Muscle layer of colon (tissue), 2 donors: ENCODE measurements at regions not wholly inside any gene's neighbourhood (a gene's known extent, or its start where the extent isn't known, plus 50 kb on each side); places are given as distances from the start of the nearest gene placed in this dataset.
"Not testable (repeated sequence)": the region's sequence is repeated elsewhere in the genome, so short reads cannot be mapped to it uniquely, and the experiment has no call there.

Experiments used
- H3K27ac ChIP-seq: one replicate; pipeline ENCODE4 v1.7.0; 2013; ENCODE audit warnings: low read depth, mild to moderate bottlenecking, low read length, moderate library complexity
- H3K27me3 ChIP-seq, 2 donors: one replicate each; pipeline ENCODE4 v1.7.0; 2013; ENCODE audit warnings: low read length in 2 of 2, mild to moderate bottlenecking in 2 of 2; ENCODE audit not compliant: insufficient read depth in 2 of 2, control insufficient read depth in 1 of 2
- H3K36me3 ChIP-seq: one replicate; pipeline ENCODE4 v1.7.0; 2013; ENCODE audit warnings: mild to moderate bottlenecking, low read length; ENCODE audit not compliant: insufficient read depth
- H3K4me1 ChIP-seq: one replicate; pipeline ENCODE4 v1.7.0; 2013; ENCODE audit warnings: mild to moderate bottlenecking, low read length; ENCODE audit not compliant: insufficient read depth
- H3K4me3 ChIP-seq, 2 donors: one replicate each; pipeline ENCODE4 v1.7.0; 2013; ENCODE audit warnings: low read length in 2 of 2, low read depth in 1 of 2, mild to moderate bottlenecking in 1 of 2, moderate library complexity in 1 of 2
- H3K9ac ChIP-seq: one replicate; pipeline ENCODE4 v1.7.0; 2013; ENCODE audit warnings: low read length
- H3K9me3 ChIP-seq: one replicate; pipeline ENCODE4 v1.7.0; 2013; ENCODE audit warnings: mild to moderate bottlenecking, low read length
- donor health status: abdominal sarcoma.
- donor health status: Adenocarcinoma of cecum.

DNA sequence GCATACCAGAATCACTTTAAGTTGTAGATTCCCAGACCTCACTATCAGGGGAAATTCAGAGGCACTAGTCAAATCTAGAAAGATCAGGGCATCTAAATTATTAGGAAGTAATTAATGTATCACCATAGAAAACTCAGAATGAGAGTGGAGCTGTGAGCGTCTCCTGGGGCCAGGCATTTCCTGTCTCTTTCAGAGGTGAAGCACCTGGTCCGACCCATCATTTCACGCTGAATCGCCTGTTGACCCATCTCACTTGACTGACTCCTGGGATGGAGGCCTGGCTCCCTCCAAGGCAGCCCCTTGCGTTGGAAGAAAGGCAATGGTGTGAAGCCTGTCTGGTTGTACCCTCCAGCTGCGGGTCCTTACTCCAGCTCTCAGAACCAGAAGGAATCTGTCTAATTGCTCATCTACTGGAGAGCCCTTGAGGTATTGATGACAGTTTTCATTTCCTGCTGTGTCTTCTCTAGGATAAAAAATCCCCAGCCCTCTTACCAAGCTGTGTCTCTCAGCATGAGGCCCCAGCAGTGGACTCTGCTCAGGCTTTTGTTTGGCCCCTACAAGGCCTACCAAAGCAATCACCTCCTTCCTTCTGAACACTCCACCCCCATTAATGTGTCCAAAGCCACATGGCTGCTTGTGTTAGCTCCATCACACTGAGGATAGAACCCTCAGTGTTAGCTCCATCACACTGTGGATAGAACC lies 93.2 kb upstream of the SYT13 start:
- H3K4me1 ChIP-seq = no peaks in the 10 kb centered on the region
- H3K4me3 ChIP-seq = no peak overlapping the region
- no peak overlapping the region for H3K9ac ChIP-seq
- H3K9me3 ChIP-seq = no peaks in the 10 kb centered on the region
- no peaks in the 10 kb centered on the region for H3K36me3 ChIP-seq
- H3K27me3 ChIP-seq = no peaks in the 10 kb centered on the region
- no peak overlapping the region for H3K27ac ChIP-seq

DNA sequence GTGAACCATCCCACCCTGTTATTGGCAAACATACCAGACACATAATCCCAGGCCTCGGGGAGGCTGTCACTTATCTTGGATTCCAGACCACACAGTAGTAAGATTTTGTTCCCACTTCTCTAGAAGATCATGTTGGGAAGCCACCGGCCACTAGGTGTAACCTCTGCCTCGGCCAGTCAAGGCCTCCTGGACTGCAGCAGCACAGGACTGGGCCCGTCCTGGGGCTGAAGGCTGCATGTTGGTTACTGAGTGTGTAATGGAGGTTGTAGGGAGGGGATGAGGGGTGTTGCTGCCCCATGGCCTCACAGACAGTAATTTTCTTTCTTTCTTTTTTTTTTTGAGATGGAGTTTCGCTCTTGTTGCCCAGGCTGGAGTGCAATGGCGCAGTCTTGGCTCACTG lies 92.4 kb upstream of the SYT13 start:
- Histone ChIP-seq H3K9ac (no peak overlapping the region), H3K36me3 (no peaks in the 10 kb centered on the region), H3K9me3 (no peaks in the 10 kb centered on the region), H3K27ac (no peak overlapping the region), H3K4me3 (no peak overlapping the region), H3K27me3 (peaks cover 0 to 3% of the 10 kb centered on the region in 2 donors), H3K4me1 (no peaks in the 10 kb centered on the region)

DNA sequence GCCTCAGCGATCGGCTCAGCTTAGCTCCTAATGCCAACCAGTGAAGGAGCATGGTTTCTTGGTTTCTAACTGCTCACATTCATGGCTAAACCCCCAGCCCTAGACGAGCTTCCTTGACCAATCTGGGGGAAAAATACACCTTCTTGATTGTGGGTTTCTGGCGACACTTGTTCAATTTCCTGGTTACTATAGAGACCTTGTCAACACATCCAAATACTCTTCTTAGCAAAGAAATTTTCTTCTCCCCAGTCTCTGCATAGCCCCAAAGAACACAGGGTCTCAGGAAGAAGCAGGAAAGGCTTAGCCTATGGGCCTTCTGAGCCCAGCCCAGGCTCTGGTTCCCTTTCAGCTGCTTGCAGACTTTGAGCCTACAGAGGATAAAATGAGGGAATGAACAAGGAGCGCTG lies 88.5 kb upstream of the SYT13 start:
- Histone ChIP-seq H3K4me3 (no peak overlapping the region), H3K9me3 (no peaks in the 10 kb centered on the region), H3K36me3 (no peaks in the 10 kb centered on the region), H3K27ac (no peak overlapping the region), H3K27me3 (peaks cover 3 to 4% of the 10 kb centered on the region in 2 donors), H3K4me1 (no peaks in the 10 kb centered on the region), H3K9ac (no peak overlapping the region)

DNA sequence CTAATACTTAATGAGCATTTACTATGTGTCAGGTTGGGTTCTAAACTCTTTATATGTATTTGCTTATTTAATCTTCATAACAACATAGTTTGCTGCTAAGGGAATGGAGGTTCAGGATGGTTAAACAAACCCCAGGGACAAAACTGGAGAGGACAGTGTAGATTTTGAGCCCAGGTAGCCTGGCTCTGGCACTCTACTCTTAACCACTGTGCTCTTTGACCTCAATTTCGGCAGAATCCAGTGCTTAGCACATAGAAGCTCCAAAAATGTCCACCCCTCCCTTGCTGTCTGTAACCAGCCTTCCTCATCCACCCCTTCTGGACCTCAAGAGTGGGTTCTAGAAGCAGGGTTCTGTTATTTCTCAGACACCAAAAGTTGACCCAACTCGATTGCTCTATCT lies 88.0 kb upstream of the SYT13 start:
- H3K9me3 ChIP-seq = no peaks in the 10 kb centered on the region
- H3K27me3 ChIP-seq = peaks cover 3 to 4% of the 10 kb centered on the region in 2 donors
- no peaks in the 10 kb centered on the region for H3K4me1 ChIP-seq
- H3K9ac ChIP-seq = no peak overlapping the region
- H3K4me3 ChIP-seq = no peak overlapping the region
- H3K27ac ChIP-seq = no peak overlapping the region
- H3K36me3 ChIP-seq = no peaks in the 10 kb centered on the region

DNA sequence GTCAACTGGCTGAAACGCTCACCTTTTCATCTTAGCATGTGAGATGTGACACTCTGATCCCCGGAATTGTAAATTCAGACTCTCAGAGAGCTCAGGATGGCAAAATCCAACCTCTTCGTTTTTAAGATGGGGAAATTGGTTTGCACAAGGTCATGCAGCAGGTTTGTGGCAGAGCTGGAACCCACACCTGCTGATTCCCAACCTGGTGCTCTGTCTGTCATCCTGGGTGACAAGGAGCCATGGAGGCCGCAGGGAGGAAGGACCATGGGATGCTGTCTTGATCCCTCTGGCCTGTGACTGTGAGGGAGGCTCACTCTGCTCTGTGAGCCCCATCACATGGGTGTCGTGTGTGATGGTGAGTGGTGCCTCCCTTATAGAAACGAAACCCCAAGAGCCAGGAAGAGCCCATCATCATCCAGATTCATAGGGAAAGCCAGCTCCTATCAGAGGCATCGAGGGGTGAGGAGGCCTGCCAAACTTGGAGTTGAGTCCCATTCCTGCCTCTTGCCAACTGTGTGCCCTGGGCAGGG lies 87.4 kb upstream of the SYT13 start:
- Histone ChIP-seq H3K9me3 (no peaks in the 10 kb centered on the region), H3K27me3 (peaks cover 3 to 4% of the 10 kb centered on the region in 2 donors), H3K36me3 (no peaks in the 10 kb centered on the region), H3K27ac (no peak overlapping the region), H3K4me3 (no peak overlapping the region), H3K4me1 (no peaks in the 10 kb centered on the region), H3K9ac (no peak overlapping the region)

DNA sequence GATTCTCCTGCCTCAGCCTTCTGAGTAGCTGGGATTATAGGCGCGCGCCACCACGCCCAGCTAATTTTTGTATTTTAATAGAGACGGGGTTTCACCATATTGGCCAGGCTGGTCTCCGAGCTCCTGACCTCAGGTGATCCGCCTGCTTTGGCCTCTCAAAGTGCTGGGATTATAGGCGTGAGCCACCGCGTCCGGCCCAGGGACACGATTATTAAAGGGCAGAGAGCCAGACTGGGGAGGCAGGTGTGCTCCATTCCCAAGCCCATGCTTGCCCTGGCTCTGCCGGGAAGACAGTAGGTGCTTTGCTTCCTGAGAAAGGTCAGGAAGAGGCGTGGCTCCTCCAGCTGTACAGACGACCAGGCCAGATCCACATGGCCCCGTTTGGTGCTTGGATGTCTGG lies 86.3 kb upstream of the SYT13 start:
- H3K9me3 ChIP-seq, H3K4me3 ChIP-seq, H3K27ac ChIP-seq, H3K36me3 ChIP-seq, H3K27me3 ChIP-seq, H3K4me1 ChIP-seq, H3K9ac ChIP-seq: not testable (repeated sequence)

DNA sequence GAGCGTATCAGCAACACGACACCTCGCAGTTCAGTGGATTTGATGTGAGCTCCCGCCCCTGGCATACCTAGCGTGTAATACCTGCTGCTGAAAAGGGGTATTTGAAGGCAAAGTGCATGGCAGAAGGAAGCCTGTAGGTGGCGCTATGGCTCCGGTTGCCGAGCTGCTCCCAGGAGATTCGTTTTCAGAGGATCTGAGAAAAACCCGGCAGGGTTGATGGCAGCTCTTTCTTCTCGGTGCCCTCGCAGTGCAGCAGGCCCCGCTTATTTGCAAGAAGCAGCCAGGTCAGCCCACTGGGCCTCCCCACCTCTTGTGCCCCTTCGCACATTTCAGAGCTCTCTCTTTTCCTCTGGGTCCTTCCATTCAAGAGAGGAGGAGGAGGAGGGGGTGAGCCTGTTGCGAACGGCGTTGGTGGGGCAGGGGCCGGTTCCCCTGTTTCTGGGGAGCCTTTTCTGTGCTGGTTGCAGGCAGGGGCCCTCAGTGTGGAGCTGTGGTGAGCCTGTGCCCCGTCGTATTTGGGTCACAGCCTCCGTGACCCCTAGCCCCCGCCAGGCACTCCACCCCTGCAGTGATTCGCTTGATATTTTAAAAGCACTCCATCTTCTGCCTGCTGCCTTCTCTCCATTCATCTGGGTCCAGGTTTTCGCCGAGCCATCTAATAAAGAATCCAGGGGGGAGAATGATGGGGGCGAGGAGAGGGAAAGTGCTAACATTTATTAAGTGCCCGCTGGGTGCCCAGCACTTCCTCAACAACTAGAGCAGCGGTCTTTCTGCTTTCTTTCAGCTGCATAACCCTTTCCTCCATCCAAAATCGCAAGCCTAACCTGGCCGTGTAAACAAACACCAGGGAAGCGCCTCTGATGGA lies 85.3 kb upstream of the SYT13 start:
- no peaks in the 10 kb centered on the region for H3K4me1 ChIP-seq
- no peaks in the 10 kb centered on the region for H3K36me3 ChIP-seq
- H3K4me3 ChIP-seq = no peak overlapping the region
- H3K9me3 ChIP-seq = no peaks in the 10 kb centered on the region
- H3K27ac ChIP-seq = no peak overlapping the region
- peaks cover 3 to 4% of the 10 kb centered on the region in 2 donors for H3K27me3 ChIP-seq
- H3K9ac ChIP-seq = no peak overlapping the region

DNA sequence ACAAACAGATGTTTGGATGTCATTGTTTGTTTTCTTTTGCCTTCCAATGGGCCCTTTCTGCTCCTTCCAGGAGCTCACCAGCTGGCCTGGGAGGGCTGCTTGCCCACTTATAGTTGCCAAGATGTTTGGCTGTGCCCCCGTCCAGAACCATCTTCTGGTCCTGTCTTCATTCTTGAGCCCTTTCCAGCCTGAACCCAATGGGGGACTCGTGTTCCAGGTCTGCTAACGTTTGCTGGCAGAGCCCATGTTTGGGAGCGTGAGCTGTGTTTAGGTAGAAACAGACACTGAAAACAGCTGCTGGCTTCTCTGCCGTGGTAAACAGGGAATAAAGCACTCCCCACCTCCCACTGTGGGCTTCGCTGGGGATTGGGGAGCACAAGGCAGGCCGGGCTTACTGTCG lies 83.2 kb upstream of the SYT13 start:
- H3K4me1 ChIP-seq = no peaks in the 10 kb centered on the region
- H3K36me3 ChIP-seq = no peaks in the 10 kb centered on the region
- H3K27ac ChIP-seq = no peak overlapping the region
- H3K9ac ChIP-seq = no peak overlapping the region
- peaks cover 3 to 4% of the 10 kb centered on the region in 2 donors for H3K27me3 ChIP-seq
- no peaks in the 10 kb centered on the region for H3K9me3 ChIP-seq
- no peak overlapping the region for H3K4me3 ChIP-seq

DNA sequence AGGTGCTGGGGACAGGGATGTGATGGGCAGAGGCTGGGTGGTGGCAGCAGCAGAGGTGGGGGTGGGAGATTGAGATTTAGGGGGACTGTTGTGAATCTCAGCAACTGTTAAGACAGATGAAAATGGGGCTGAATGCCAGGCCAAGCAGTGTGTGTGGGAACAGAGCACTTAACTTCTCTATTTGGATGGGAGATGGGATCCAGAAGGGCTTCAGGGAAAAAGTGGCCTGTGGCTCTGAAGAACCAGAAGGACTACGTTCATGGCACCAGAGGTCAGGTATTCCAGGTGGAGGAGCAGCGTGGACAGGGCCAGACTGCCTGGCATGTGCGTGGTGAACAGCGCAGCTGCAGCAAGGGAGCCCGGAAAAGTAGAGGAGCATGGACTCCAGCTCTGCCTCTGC lies 82.6 kb upstream of the SYT13 start:
- no peak overlapping the region for H3K4me3 ChIP-seq
- no peak overlapping the region for H3K9ac ChIP-seq
- no peaks in the 10 kb centered on the region for H3K4me1 ChIP-seq
- H3K36me3 ChIP-seq = no peaks in the 10 kb centered on the region
- H3K27ac ChIP-seq = no peak overlapping the region
- peaks cover 0 to 4% of the 10 kb centered on the region in 2 donors for H3K27me3 ChIP-seq
- H3K9me3 ChIP-seq = no peaks in the 10 kb centered on the region

DNA sequence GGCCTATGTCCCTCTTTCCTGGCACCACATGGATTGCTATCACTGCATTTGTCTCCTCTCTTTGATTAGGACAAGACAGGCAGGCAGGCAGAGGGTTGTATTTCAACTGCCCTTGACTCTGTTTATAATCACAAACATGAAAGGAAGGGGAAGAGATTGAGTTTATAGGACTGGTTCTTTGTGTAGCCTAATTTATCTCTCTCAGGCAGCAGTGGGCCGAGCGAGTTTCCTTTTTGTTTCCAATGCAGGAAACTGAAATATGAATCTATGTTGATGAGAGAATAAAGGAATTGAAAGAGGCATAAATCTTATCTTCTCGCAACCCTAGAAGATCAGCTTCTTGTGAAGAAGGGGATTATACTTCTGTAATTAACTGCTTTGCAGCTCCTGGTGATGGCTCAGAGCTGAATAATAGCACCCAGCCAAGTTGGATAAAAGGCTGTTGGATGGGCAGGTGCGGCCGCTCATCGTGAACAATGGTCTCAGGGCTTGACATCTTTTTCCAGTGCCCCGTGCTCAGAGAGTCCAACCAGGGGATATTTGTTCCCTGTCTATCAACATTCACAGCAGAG lies 80.6 kb upstream of the SYT13 start:
- H3K9ac ChIP-seq = no peak overlapping the region
- peaks cover 0 to 4% of the 10 kb centered on the region in 2 donors for H3K27me3 ChIP-seq
- no peaks in the 10 kb centered on the region for H3K36me3 ChIP-seq
- H3K9me3 ChIP-seq = no peaks in the 10 kb centered on the region
- H3K27ac ChIP-seq = no peak overlapping the region
- no peak overlapping the region for H3K4me3 ChIP-seq
- no peaks in the 10 kb centered on the region for H3K4me1 ChIP-seq

DNA sequence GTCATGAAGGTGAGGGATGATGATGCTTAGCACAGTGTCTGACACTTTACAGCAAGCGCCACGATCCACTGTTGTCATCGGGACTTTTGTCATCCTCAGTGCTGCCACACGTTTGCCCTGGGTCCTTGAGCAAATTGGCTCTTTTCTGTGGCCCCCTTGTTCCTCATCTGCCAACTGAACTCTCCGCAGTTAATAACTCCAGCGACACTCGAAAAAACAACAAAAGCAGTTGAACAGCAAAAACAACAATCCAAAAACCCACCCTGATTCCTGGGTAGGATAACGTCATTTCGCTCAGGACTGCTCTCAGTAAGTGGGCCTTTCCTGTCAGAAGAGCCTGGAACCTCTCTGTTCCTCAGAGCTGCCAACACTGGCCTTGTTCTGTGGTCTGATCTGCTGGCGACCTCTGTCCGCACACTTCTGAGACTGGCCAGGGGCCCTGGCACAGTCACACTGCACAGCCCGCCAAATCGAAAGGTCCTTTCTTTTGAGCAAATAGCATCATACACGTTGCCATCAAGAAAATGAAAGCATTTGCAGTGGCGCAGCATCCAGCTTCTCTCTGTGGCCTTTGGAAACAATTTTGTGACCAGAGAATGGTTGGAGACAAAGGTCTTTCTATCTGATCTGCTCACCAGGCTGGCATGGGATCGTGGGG lies 79.9 kb upstream of the SYT13 start:
- Histone ChIP-seq H3K27me3 (peaks cover 0 to 4% of the 10 kb centered on the region in 2 donors), H3K36me3 (no peaks in the 10 kb centered on the region), H3K4me1 (no peaks in the 10 kb centered on the region), H3K9me3 (no peaks in the 10 kb centered on the region), H3K9ac (no peak overlapping the region), H3K4me3 (no peak overlapping the region), H3K27ac (no peak overlapping the region)
